Endothelial cell of umbilical vein (primary cell): ENCODE measurements at regions not wholly inside any gene's neighbourhood (a gene's known extent, or its start where the extent isn't known, plus 50 kb on each side); places are given as distances from the start of the nearest gene placed in this dataset.

Experiments used
- BruUV-seq: library from RNA; stranded (reverse); fragments of 400-500 nt; replicated peaks from 2 replicates; lab custom pipeline; 2021; lab: Mats Ljungman, UMichigan
- CTCF ChIA-PET: fragments of 300-600, 350-600 bp; sonication (Branson Sonifier 250); formaldehyde crosslinking; loops from one replicate; lab custom pipeline; 2021; ENCODE audit warnings: antibody characterized with exemption, inconsistent platforms; lab: Charles Lee
- POLR2A ChIA-PET: fragments of 300-600, 350-600 bp; sonication (Branson Sonifier 250); formaldehyde crosslinking; loops from one replicate; lab custom pipeline; 2021; ENCODE audit warnings: antibody characterized with exemption, inconsistent platforms; lab: Charles Lee
- DNase-seq: peaks from one replicate; pipeline ENCODE4 v3.0.0-alpha.2; 2011; ENCODE audit warnings: low read depth, low spot score
- FAIRE-seq: peaks from 2 replicates; lab custom pipeline; 2011; peaks lifted over from hg19 to GRCh38; lab: Jason Lieb, UNC
- H2AFZ ChIP-seq: 2 replicates; pipeline ENCODE4 v1.6.0; 2012; ENCODE audit warnings: low read depth, low read length, control low read depth, inconsistent platforms
- H3K27ac ChIP-seq: 2 replicates; pipeline ENCODE4 v1.5.1; 2011; ENCODE audit warnings: low read depth, mild to moderate bottlenecking, control low read depth, low read length, moderate library complexity; ENCODE audit not compliant: insufficient read depth
- H3K27me3 ChIP-seq, 2 experiments: 2 replicates each; pipeline versions ENCODE4 v1.6.0 to v1.6.1; 2011; ENCODE audit warnings: low read length in 2 of 2, mixed read lengths in 1 of 2; ENCODE audit not compliant: control insufficient read depth in 2 of 2, insufficient read depth in 2 of 2
- H3K36me3 ChIP-seq, 2 experiments: 2 replicates in 1 of 2; 3 replicates in 1 of 2; pipeline ENCODE4 v1.5.1; 2011; ENCODE audit warnings: low read length in 2 of 2, mild to moderate bottlenecking in 1 of 2, moderate library complexity in 1 of 2; ENCODE audit not compliant: control insufficient read depth in 2 of 2, insufficient read depth in 2 of 2; ENCODE audit errors: extremely low read depth in 1 of 2
- H3K4me1 ChIP-seq: 3 replicates; pipeline ENCODE4 v1.5.1; 2011; ENCODE audit warnings: mild to moderate bottlenecking, low read length; ENCODE audit not compliant: control insufficient read depth, insufficient read depth; ENCODE audit errors: extremely low read depth
- H3K4me2 ChIP-seq: 2 replicates; pipeline ENCODE4 v1.6.1; 2011; ENCODE audit warnings: low read length, control low read depth, mixed read lengths; ENCODE audit not compliant: insufficient read depth
- H3K4me3 ChIP-seq, 3 experiments: fragments of 200-600 bp in 1 of 3; sonication (generic), shearing (Covaris generic) in 1 of 3; replicated peaks in 1 of 3; 2 replicates each; pipeline ENCODE4 v1.5.1; 2011 to 2016; ENCODE audit warnings: control low read depth in 3 of 3, low read length in 3 of 3, mild to moderate bottlenecking in 2 of 3, inconsistent platforms in 1 of 3, low read depth in 1 of 3, moderate library complexity in 1 of 3; ENCODE audit not compliant: insufficient read depth in 1 of 3
- H3K79me2 ChIP-seq: 2 replicates; pipeline ENCODE4 v1.6.0; 2012; ENCODE audit warnings: low read length, inconsistent platforms; ENCODE audit not compliant: control insufficient read depth, insufficient read depth
- H3K9ac ChIP-seq: replicated peaks from 2 replicates; pipeline ENCODE3; 2011; ENCODE audit warnings: low read length, control low read depth; ENCODE audit not compliant: insufficient read depth; ENCODE audit errors: extremely low read depth
- H3K9me1 ChIP-seq: replicated peaks from 3 replicates; pipeline ENCODE4 v1.6.0; 2011; ENCODE audit warnings: mild to moderate bottlenecking, low read length; ENCODE audit not compliant: control insufficient read depth, insufficient read depth; ENCODE audit errors: extremely low read depth
- H3K9me3 ChIP-seq: replicated peaks from 2 replicates; pipeline ENCODE4 v1.5.1; 2012; ENCODE audit warnings: low read length, inconsistent platforms; ENCODE audit not compliant: control insufficient read depth, insufficient read depth
- H4K20me1 ChIP-seq: replicated peaks from 2 replicates; pipeline ENCODE3; 2011; ENCODE audit warnings: mild to moderate bottlenecking, low read length; ENCODE audit not compliant: control insufficient read depth, insufficient read depth; ENCODE audit errors: extremely low read depth
- EZH2 ChIP-seq: IDR thresholded peaks from 2 replicates; pipeline ENCODE4 v1.6.1; 2012; ENCODE audit warnings: borderline replicate concordance, low read depth, mild to moderate bottlenecking, moderate library complexity, low read length, inconsistent platforms; ENCODE audit not compliant: severe bottlenecking
- FOS ChIP-seq: IDR thresholded peaks from 2 replicates; pipeline ENCODE4 v1.6.1; 2011; ENCODE audit warnings: mild to moderate bottlenecking, low read length, moderate library complexity, borderline replicate concordance; ENCODE audit not compliant: insufficient read depth
- GATA2 ChIP-seq: IDR thresholded peaks from 2 replicates; pipeline ENCODE4 v1.7.0; 2011; ENCODE audit warnings: low read depth, mild to moderate bottlenecking, moderate library complexity, mixed read lengths, low read length; ENCODE audit not compliant: insufficient read length, insufficient read depth
- JUN ChIP-seq: IDR thresholded peaks from 2 replicates; pipeline ENCODE4 v1.6.1; 2011; ENCODE audit warnings: borderline replicate concordance, low read depth; ENCODE audit not compliant: insufficient read length, insufficient read depth
- MAX ChIP-seq: IDR thresholded peaks from 2 replicates; pipeline ENCODE4 v1.6.1; 2011; ENCODE audit not compliant: insufficient read depth, insufficient read length
- MYC ChIP-seq: IDR thresholded peaks from one replicate; pipeline ENCODE4 v1.6.1; 2011; ENCODE audit warnings: mild to moderate bottlenecking, low read depth, low read length
- POLR2A ChIP-seq: IDR thresholded peaks from 2 replicates; pipeline ENCODE4 v1.6.1; 2012; ENCODE audit warnings: low read depth, mild to moderate bottlenecking, control low read depth, low read length
- POLR2AphosphoS5 ChIP-seq: IDR thresholded peaks from 2 replicates; pipeline ENCODE4 v1.6.1; 2012; ENCODE audit warnings: low read depth, mild to moderate bottlenecking, control low read depth, low read length, moderate library complexity; ENCODE audit not compliant: insufficient read depth
- dilution Hi-C: fragments of 300-500 bp; cut with MboI; formaldehyde crosslinking; loops from one replicate; pipeline ENCODE4 v1.15.0; 2019; ENCODE audit warnings: low sequenced_read_pairs; ENCODE audit not compliant: extremely low pct_ligation_motif_present
- intact Hi-C: fragments of 100-400 bp; cut with micrococcal nuclease; formaldehyde crosslinking; loops from one replicate; pipeline ENCODE4 v1.10.0; 2022
- TF ChIP-seq, protein P1 (sequence below), 2 donors: IDR thresholded peaks; 1 replicate in 1 of 2; 2 replicates in 1 of 2; pipeline ENCODE4 v1.5.1; 2011; ENCODE audit warnings: low read length in 2 of 2, mild to moderate bottlenecking in 2 of 2, moderate library complexity in 2 of 2, control low read depth in 1 of 2, inconsistent platforms in 1 of 2, low read depth in 1 of 2; ENCODE audit not compliant: insufficient read depth in 1 of 2; ENCODE audit errors: extremely low read depth in 1 of 2

- H4K20me1 ChIP-seq = no peaks in the 10 kb centered on the region
- no peak overlapping the region for H3K27ac ChIP-seq
- no peak overlapping the region for H3K4me3 ChIP-seq
- H3K4me2 ChIP-seq = no peak overlapping the region
- H3K4me1 ChIP-seq = no peaks in the 10 kb centered on the region
- H3K9me3 ChIP-seq = no peaks in the 10 kb centered on the region
- H3K36me3 ChIP-seq = no peaks in the 10 kb centered on the region
- H3K27me3 ChIP-seq = no peaks in the 10 kb centered on the region
- no peaks in the 10 kb centered on the region for H3K79me2 ChIP-seq
- ChIA-PET POLR2A (no interaction called here), CTCF (no interaction called here)
- dilution Hi-C loops = no loop called here
- H3K9ac ChIP-seq = no peak overlapping the region
- no peak for FAIRE-seq
- H3K9me1 ChIP-seq = no peaks in the 10 kb centered on the region
- BruUV-seq = no TSS peak
- intact Hi-C loops = no loop called here
- TF ChIP-seq, protein P1, sequence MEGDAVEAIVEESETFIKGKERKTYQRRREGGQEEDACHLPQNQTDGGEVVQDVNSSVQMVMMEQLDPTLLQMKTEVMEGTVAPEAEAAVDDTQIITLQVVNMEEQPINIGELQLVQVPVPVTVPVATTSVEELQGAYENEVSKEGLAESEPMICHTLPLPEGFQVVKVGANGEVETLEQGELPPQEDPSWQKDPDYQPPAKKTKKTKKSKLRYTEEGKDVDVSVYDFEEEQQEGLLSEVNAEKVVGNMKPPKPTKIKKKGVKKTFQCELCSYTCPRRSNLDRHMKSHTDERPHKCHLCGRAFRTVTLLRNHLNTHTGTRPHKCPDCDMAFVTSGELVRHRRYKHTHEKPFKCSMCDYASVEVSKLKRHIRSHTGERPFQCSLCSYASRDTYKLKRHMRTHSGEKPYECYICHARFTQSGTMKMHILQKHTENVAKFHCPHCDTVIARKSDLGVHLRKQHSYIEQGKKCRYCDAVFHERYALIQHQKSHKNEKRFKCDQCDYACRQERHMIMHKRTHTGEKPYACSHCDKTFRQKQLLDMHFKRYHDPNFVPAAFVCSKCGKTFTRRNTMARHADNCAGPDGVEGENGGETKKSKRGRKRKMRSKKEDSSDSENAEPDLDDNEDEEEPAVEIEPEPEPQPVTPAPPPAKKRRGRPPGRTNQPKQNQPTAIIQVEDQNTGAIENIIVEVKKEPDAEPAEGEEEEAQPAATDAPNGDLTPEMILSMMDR (IDR thresholded peaks at IDR 0.05; ENCODE audit: extremely low read depth in 1 of 2, insufficient read depth in 1 of 2, low read depth in 1 of 2, low read length in 2 of 2) = no peak
- TF ChIP-seq POLR2A = no peak
- TF ChIP-seq POLR2AphosphoS5 = no peak
- TF ChIP-seq GATA2 = no peak
- TF ChIP-seq MAX = no peak
- TF ChIP-seq FOS = no peak
- no peak for TF ChIP-seq JUN
- no peak for TF ChIP-seq MYC
- no peak for TF ChIP-seq EZH2
- no peak for DNase-seq
- H2AFZ ChIP-seq = no peak overlapping the region
Observed at GRCh38 chr1:228960705-228961104, 225.4 kb downstream of the RHOU start.
